ENCODE measurements at regions not wholly inside any gene's neighbourhood (a gene's known extent, or its start where the extent isn't known, plus 50 kb on each side); places are given as distances from the start of the nearest gene placed in this dataset.

GRCh38 chr14:58872061-58872460 lies 234.3 kb downstream of the DACT1 start:
- Histone ChIP-seq H3K79me2 (ENCODE audit: low read depth) (no peaks in the 10 kb centered on the region), H3K9me2 (ENCODE audit: insufficient read depth) (no peaks in the 10 kb centered on the region), H2AFZ (no peak overlapping the region), H3F3A (ENCODE audit: insufficient read depth, low read depth) (no peaks in the 10 kb centered on the region), H3K4me3 (no peak overlapping the region), H4K20me1 (ENCODE audit: insufficient read depth) (no peaks in the 10 kb centered on the region), H3K36me3 (ENCODE audit: low read depth) (no peaks in the 10 kb centered on the region), H3K4me2 (no peak overlapping the region), H3K27ac (no peak overlapping the region), H3K9me3 (ENCODE audit: insufficient read depth, low read depth) (no peaks in the 10 kb centered on the region), H3K4me1 (replicated peaks; ENCODE audit: insufficient read depth) (no peaks in the 10 kb centered on the region), H3K27me3 (ENCODE audit: insufficient read depth, low read depth) (no peaks in the 10 kb centered on the region)
- ChIA-PET CTCF (no interaction called here), POLR2A (ENCODE audit: unreplicated experiment) (no interaction called here)
- DNase-seq, result no peak
- intact Hi-C loops (cut with micrococcal nuclease; ENCODE audit: unreplicated experiment), result no loop called here
- no TSS peak for BruUV-seq (replicated peaks)
- no peak for TF ChIP-seq CTCF (conservative IDR thresholded peaks at IDR 0.05)
- TF ChIP-seq EZH2 (IDR thresholded peaks at IDR 0.05; ENCODE audit: low read depth), result no peak

DNA sequence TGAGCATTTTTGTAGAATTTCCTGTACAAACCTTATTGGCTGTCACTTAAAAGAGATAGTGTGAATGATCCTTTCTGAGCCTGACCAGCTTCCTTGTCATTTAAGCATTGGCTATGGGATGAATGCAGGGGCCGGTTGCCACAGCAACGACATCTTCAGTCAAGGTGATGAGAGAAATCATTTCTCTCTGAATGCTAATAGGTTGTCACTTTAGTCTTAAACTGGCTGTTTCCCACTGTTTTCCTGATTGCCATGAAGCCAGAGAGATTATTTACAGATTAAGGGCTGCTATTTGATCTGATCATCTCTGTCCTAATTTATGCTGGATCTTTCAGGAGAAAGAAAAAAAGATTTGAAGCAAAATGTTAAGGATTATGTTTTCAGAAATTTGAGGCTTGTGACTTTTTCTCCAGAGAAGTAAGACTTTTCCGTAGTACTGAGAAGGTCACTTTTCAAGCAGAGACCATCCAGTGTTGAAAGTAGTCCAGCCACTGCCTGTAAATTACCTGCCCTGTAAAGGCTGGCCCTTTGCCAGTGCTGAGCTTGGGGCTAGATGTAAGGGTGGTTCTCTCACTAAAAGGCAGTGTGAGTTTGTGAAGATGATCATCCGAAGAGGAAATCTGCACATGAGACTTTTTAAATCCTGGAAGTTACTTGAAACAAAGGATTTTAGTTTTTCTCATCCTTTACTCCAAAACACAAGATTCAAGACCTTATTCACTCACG lies 235.6 kb downstream of the DACT1 start:
- DNase-seq, result no peak
- no peak overlapping the region for H3K4me2 ChIP-seq
- no peaks in the 10 kb centered on the region for H3K36me3 ChIP-seq (ENCODE audit: low read depth)
- intact Hi-C loops (cut with micrococcal nuclease; ENCODE audit: unreplicated experiment), result no loop called here
- no peaks in the 10 kb centered on the region for H3F3A ChIP-seq (ENCODE audit: insufficient read depth, low read depth)
- H3K79me2 ChIP-seq (ENCODE audit: low read depth), result no peaks in the 10 kb centered on the region
- ChIA-PET POLR2A (ENCODE audit: unreplicated experiment) (no interaction called here), CTCF (no interaction called here)
- H3K27ac ChIP-seq, result no peak overlapping the region
- H2AFZ ChIP-seq, result no peak overlapping the region
- H3K4me1 ChIP-seq (replicated peaks; ENCODE audit: insufficient read depth), result no peaks in the 10 kb centered on the region
- H3K4me3 ChIP-seq, result no peak overlapping the region
- H4K20me1 ChIP-seq (ENCODE audit: insufficient read depth), result no peaks in the 10 kb centered on the region
- no peaks in the 10 kb centered on the region for H3K9me2 ChIP-seq (ENCODE audit: insufficient read depth)
- BruUV-seq (replicated peaks), result no TSS peak
- no peaks in the 10 kb centered on the region for H3K27me3 ChIP-seq (ENCODE audit: insufficient read depth, low read depth)
- H3K9me3 ChIP-seq (ENCODE audit: insufficient read depth, low read depth), result no peaks in the 10 kb centered on the region
- TF ChIP-seq EZH2 (IDR thresholded peaks at IDR 0.05; ENCODE audit: low read depth) (no peak), CTCF (conservative IDR thresholded peaks at IDR 0.05) (no peak)

GRCh38 chr14:58875613-58876012 lies 237.9 kb downstream of the DACT1 start:
- no peak overlapping the region for H3K4me2 ChIP-seq
- no peaks in the 10 kb centered on the region for H4K20me1 ChIP-seq (ENCODE audit: insufficient read depth)
- no peaks in the 10 kb centered on the region for H3K4me1 ChIP-seq (replicated peaks; ENCODE audit: insufficient read depth)
- no TSS peak for BruUV-seq (replicated peaks)
- no peak for DNase-seq
- no peaks in the 10 kb centered on the region for H3K79me2 ChIP-seq (ENCODE audit: low read depth)
- H3K36me3 ChIP-seq (ENCODE audit: low read depth), result no peaks in the 10 kb centered on the region
- intact Hi-C loops (cut with micrococcal nuclease; ENCODE audit: unreplicated experiment), result no loop called here
- ChIA-PET CTCF (no interaction called here), POLR2A (ENCODE audit: unreplicated experiment) (no interaction called here)
- H3K27me3 ChIP-seq (ENCODE audit: insufficient read depth, low read depth), result no peaks in the 10 kb centered on the region
- H3F3A ChIP-seq (ENCODE audit: insufficient read depth, low read depth), result no peaks in the 10 kb centered on the region
- no peak overlapping the region for H3K4me3 ChIP-seq
- no peak for TF ChIP-seq EZH2 (IDR thresholded peaks at IDR 0.05; ENCODE audit: low read depth)
- no peak for TF ChIP-seq CTCF (conservative IDR thresholded peaks at IDR 0.05)
- no peaks in the 10 kb centered on the region for H3K9me3 ChIP-seq (ENCODE audit: insufficient read depth, low read depth)
- no peak overlapping the region for H2AFZ ChIP-seq
- no peak overlapping the region for H3K27ac ChIP-seq
- H3K9me2 ChIP-seq (ENCODE audit: insufficient read depth), result peaks cover 5% of the 10 kb centered on the region; the same call in 1 of the 2 replicates
